ENCODE measurements at regions not wholly inside any gene's neighbourhood (a gene's known extent, or its start where the extent isn't known, plus 50 kb on each side); places are given as distances from the start of the nearest gene placed in this dataset.

DNA sequence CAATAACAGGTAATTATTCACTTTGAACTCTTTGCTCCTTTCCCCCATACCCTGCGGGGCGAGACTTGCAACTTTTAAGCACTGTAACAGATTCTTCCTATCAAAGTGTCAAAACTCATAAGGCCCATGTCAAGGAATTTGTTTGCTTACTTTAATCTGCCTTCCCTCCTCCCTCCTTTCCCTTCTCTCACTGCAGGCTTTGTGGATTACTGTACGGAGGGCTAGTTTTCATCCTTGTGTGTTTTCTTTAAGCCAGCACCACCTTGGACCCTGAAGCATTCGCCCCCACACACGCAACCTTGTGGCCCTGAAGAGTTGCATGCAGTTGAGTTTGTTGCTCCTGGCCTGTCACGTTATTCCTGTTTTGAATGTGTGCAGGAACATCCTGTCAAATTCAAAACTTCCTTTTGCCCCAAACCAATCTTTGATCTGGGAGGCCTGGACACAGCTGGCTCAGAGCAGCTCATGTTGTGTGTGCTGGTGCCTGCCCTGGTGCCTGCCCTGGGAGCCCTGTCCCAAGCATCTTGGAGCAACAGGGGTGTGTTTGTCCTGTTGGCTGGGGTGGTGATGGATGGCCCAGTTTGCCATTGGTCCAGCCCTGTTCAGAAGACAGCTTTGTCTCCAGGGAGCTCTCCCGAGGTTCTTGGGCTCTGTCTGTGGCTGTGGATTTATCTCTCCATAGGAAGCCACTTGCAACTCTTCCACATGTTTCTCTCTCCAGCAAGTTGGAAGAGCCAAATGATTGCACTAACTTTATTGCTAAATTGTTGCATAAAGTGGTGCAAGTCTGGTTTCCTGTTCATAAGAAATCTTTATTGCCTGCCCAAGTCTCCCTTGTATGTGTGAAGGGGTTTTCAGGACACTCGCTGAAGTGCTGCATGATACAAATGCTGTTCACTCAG is 199.6 kb downstream of the VAPA start:
- intact Hi-C loops (cut with DNase I; ENCODE audit: low total_unique reads) (no loop called here), in situ Hi-C loops (cut with MboI; ENCODE audit: low pct_ligation_motif_present in 1 of 4, low pct_unique_long_range_greater_than_20kb in 1 of 4, low sequenced_read_pairs in 3 of 4) (no loop called here)
- no peak overlapping the region for H3K4me3 ChIP-seq
- WGBS, 2 donors (ENCODE audit: low coverage in 1 of 2), result 58 to 71% methylated on average over 6 to 8 of the region's 8 CpGs
- H3K27me3 ChIP-seq, result no peaks in the 10 kb centered on the region
- H3K36me3 ChIP-seq, result no peaks in the 10 kb centered on the region
- no peaks in the 10 kb centered on the region for H3K4me1 ChIP-seq
- TF ChIP-seq, protein P1, sequence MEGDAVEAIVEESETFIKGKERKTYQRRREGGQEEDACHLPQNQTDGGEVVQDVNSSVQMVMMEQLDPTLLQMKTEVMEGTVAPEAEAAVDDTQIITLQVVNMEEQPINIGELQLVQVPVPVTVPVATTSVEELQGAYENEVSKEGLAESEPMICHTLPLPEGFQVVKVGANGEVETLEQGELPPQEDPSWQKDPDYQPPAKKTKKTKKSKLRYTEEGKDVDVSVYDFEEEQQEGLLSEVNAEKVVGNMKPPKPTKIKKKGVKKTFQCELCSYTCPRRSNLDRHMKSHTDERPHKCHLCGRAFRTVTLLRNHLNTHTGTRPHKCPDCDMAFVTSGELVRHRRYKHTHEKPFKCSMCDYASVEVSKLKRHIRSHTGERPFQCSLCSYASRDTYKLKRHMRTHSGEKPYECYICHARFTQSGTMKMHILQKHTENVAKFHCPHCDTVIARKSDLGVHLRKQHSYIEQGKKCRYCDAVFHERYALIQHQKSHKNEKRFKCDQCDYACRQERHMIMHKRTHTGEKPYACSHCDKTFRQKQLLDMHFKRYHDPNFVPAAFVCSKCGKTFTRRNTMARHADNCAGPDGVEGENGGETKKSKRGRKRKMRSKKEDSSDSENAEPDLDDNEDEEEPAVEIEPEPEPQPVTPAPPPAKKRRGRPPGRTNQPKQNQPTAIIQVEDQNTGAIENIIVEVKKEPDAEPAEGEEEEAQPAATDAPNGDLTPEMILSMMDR (IDR thresholded peaks at IDR 0.05), result no peak
- no peak for TF ChIP-seq EP300 (IDR thresholded peaks at IDR 0.05; ENCODE audit: low read depth)
- no peak for TF ChIP-seq POLR2A (IDR thresholded peaks at IDR 0.05)
- TF ChIP-seq POLR2AphosphoS5 (IDR thresholded peaks at IDR 0.05), result no peak
- no peaks in the 10 kb centered on the region for H3K9me3 ChIP-seq
- DNase-seq, result no peak
- H3K27ac ChIP-seq, result peak overlapping the region in 2 of 4 donors; percentile 0 to 9

GRCh38 chr18:10114717-10115463 is 201.1 kb downstream of the VAPA start:
- in situ Hi-C loops (cut with MboI; ENCODE audit: low pct_ligation_motif_present in 1 of 4, low pct_unique_long_range_greater_than_20kb in 1 of 4, low sequenced_read_pairs in 3 of 4) (no loop called here), intact Hi-C loops (cut with DNase I; ENCODE audit: low total_unique reads) (no loop called here)
- no peak overlapping the region for H3K27ac ChIP-seq
- H3K4me1 ChIP-seq, result no peaks in the 10 kb centered on the region
- WGBS, 2 donors (ENCODE audit: low coverage in 1 of 2), result 80 to 82% methylated on average over 3 to 6 of the region's 6 CpGs
- H3K9me3 ChIP-seq, result peaks cover 0 to 7% of the 10 kb centered on the region in 2 donors
- TF ChIP-seq, protein P1 (IDR thresholded peaks at IDR 0.05), result no peak
- TF ChIP-seq POLR2A (IDR thresholded peaks at IDR 0.05) (no peak), EP300 (IDR thresholded peaks at IDR 0.05; ENCODE audit: low read depth) (no peak), POLR2AphosphoS5 (IDR thresholded peaks at IDR 0.05) (no peak)
- DNase-seq, result no peak
- H3K36me3 ChIP-seq, result no peaks in the 10 kb centered on the region
- H3K4me3 ChIP-seq, result no peak overlapping the region
- H3K27me3 ChIP-seq, result no peaks in the 10 kb centered on the region

- 90 to 98% methylated on average over 3 of the region's 3 CpGs for WGBS, 2 donors (ENCODE audit: low coverage in 1 of 2)
- peaks cover 0 to under 1% (median 0%) of the 10 kb centered on the region in 4 donors for H3K4me1 ChIP-seq
These were observed 202.8 kb downstream of the VAPA start for GRCh38 chr18:10116574-10116973.

More at GRCh38 chr18:10116574-10116973, 202.8 kb downstream of the VAPA start:
- Histone ChIP-seq H3K36me3 (no peaks in the 10 kb centered on the region), H3K9me3 (peaks cover 0 to 7% of the 10 kb centered on the region in 2 donors), H3K27ac (no peak overlapping the region), H3K4me3 (no peak overlapping the region), H3K27me3 (no peaks in the 10 kb centered on the region)
- in situ Hi-C loops (cut with MboI; ENCODE audit: low pct_ligation_motif_present in 1 of 4, low pct_unique_long_range_greater_than_20kb in 1 of 4, low sequenced_read_pairs in 3 of 4) (no loop called here), intact Hi-C loops (cut with DNase I; ENCODE audit: low total_unique reads) (no loop called here)
- DNase-seq, result no peak
- TF ChIP-seq, protein P1 (IDR thresholded peaks at IDR 0.05), result no peak
- no peak for TF ChIP-seq EP300 (IDR thresholded peaks at IDR 0.05; ENCODE audit: low read depth)
- TF ChIP-seq POLR2A (IDR thresholded peaks at IDR 0.05), result no peak
- no peak for TF ChIP-seq POLR2AphosphoS5 (IDR thresholded peaks at IDR 0.05)
